Common myeloid progenitor, CD34-positive (primary cell): ENCODE measurements at regions not wholly inside any gene's neighbourhood (a gene's known extent, or its start where the extent isn't known, plus 50 kb on each side); places are given as distances from the start of the nearest gene placed in this dataset.

Source experiments
- CTCF ChIA-PET: fragments of 350-600 bp; sonication (Branson Sonifier 250); formaldehyde crosslinking; loops from one replicate; lab custom pipeline; 2021; ENCODE audit warnings: antibody characterized with exemption; lab: Charles Lee
- POLR2A ChIA-PET: fragments of 350-600 bp; sonication (Branson Sonifier 250); formaldehyde crosslinking; loops from one replicate; lab custom pipeline; 2021; ENCODE audit warnings: antibody characterized with exemption; lab: Charles Lee
- DNase-seq, 3 donors: peaks; one replicate each; pipeline versions ENCODE4 v3.0.0 to v3.0.0-alpha.2; 2013
- H3K27ac ChIP-seq, 2 experiments: 1 replicate in 1 of 2; 2 replicates in 1 of 2; pipeline ENCODE4 v1.7.0; 2013; ENCODE audit warnings: inconsistent platforms in 2 of 2, low read length in 2 of 2, mild to moderate bottlenecking in 2 of 2, low read depth in 1 of 2, moderate library complexity in 1 of 2; ENCODE audit not compliant: severe bottlenecking in 2 of 2, insufficient read depth in 1 of 2, poor library complexity in 1 of 2
- H3K27me3 ChIP-seq, 5 experiments: replicated peaks in 2 of 5; 1 replicate in 3 of 5; 2 replicates in 2 of 5; pipeline versions ENCODE4 v1.6.1 to v1.7.0; 2013; ENCODE audit warnings: low read length in 4 of 5, mild to moderate bottlenecking in 2 of 5, moderate library complexity in 2 of 5, inconsistent platforms in 1 of 5; ENCODE audit not compliant: insufficient read depth in 5 of 5, control insufficient read depth in 4 of 5
- H3K36me3 ChIP-seq, 4 experiments: 1 replicate in 2 of 4; 2 replicates in 2 of 4; pipeline versions ENCODE4 v1.6.1 to v1.7.0; 2013; ENCODE audit warnings: low read length in 3 of 4, control low read depth in 1 of 4, mild to moderate bottlenecking in 1 of 4; ENCODE audit not compliant: control insufficient read depth in 4 of 4, insufficient read depth in 4 of 4
- H3K4me1 ChIP-seq, 4 experiments: 1 replicate in 3 of 4; 2 replicates in 1 of 4; pipeline versions ENCODE4 v1.6.1 to v1.7.1; 2013; ENCODE audit warnings: low read length in 3 of 4, mild to moderate bottlenecking in 3 of 4, control low read depth in 1 of 4, inconsistent platforms in 1 of 4, moderate library complexity in 1 of 4; ENCODE audit not compliant: control insufficient read depth in 4 of 4, insufficient read depth in 4 of 4; ENCODE audit errors: control extremely low read depth in 1 of 4
- H3K4me3 ChIP-seq, 7 experiments: 1 replicate in 4 of 7; 2 replicates in 3 of 7; pipeline versions ENCODE4 v1.5.1 to v1.7.0; 2013; ENCODE audit warnings: mild to moderate bottlenecking in 7 of 7, low read length in 6 of 7, moderate library complexity in 6 of 7, inconsistent platforms in 2 of 7, low read depth in 2 of 7, control low read depth in 1 of 7; ENCODE audit not compliant: insufficient read depth in 4 of 7, control insufficient read depth in 1 of 7; ENCODE audit errors: extremely low read depth in 1 of 7
- H3K9me3 ChIP-seq, 5 experiments: 1 replicate in 4 of 5; 2 replicates in 1 of 5; pipeline versions ENCODE4 v1.6.1 to v1.7.1; 2013; ENCODE audit warnings: low read length in 4 of 5, mild to moderate bottlenecking in 2 of 5, inconsistent platforms in 1 of 5, low read depth in 1 of 5, moderate library complexity in 1 of 5; ENCODE audit not compliant: control insufficient read depth in 4 of 5, insufficient read depth in 2 of 5; ENCODE audit errors: control extremely low read depth in 1 of 5
- WGBS: methylation state at CpG from one replicate; pipeline ENCODE4 v1.1.5; 2013; ENCODE audit not compliant: insufficient coverage; 5-methylcytosine and 5-hydroxymethylcytosine counted together

DNA sequence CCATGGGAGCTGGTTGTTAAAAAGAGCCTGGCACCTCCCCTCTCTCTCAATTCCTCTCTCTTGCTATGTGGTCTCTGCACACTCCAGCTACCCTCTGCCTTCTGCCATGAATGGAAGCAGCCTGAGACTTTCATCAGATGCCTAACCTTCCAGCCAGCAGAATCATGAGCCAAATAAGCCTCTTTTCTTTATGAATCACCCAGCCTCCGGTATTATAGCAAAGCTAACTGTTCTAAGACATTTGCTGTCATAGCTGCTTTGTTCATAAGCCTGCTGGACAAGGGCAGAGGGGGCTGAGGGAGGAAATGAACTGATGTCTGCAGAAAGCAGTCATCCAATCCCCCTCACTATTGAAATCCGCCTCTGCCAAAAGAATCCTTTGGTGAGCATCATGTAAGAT, 196.7 kb downstream of the ZNF330 start:
- no peak overlapping the region for H3K27ac ChIP-seq
- 90% methylated on average over 2 of the region's 2 CpGs for WGBS
- DNase-seq, result no peak

GRCh38 chr4:141425124-141425523, 204.4 kb downstream of the ZNF330 start:
- Histone ChIP-seq H3K27me3 (no peaks in the 10 kb centered on the region), H3K4me1 (no peaks in the 10 kb centered on the region), H3K36me3 (no peaks in the 10 kb centered on the region), H3K4me3 (no peak overlapping the region), H3K27ac (no peak overlapping the region), H3K9me3 (peaks cover 0 to 11% (median 3%) of the 10 kb centered on the region in 5 experiments)
- no CpG with 5 or more reads among the region's 1 CpG for WGBS
- ChIA-PET POLR2A (no interaction called here), CTCF (interaction anchor here (0.8 kb wide), 1 partner anchor 12 kb away, joined by 3 read pairs; no protein-coding TSS in a partner anchor)
- no peak for DNase-seq

More for the DNA sequence above, 196.7 kb downstream of the ZNF330 start:
- Histone ChIP-seq H3K4me1 (no peaks in the 10 kb centered on the region), H3K36me3 (no peaks in the 10 kb centered on the region), H3K9me3 (peaks cover 0 to 4% (median 0%) of the 10 kb centered on the region in 5 experiments), H3K27me3 (no peaks in the 10 kb centered on the region), H3K4me3 (no peak overlapping the region)
- POLR2A ChIA-PET, result no interaction called here
- CTCF ChIA-PET, result interaction anchor here (0.6 kb wide), 1 partner anchor 512 kb away, joined by 3 read pairs; no protein-coding TSS in a partner anchor

DNA sequence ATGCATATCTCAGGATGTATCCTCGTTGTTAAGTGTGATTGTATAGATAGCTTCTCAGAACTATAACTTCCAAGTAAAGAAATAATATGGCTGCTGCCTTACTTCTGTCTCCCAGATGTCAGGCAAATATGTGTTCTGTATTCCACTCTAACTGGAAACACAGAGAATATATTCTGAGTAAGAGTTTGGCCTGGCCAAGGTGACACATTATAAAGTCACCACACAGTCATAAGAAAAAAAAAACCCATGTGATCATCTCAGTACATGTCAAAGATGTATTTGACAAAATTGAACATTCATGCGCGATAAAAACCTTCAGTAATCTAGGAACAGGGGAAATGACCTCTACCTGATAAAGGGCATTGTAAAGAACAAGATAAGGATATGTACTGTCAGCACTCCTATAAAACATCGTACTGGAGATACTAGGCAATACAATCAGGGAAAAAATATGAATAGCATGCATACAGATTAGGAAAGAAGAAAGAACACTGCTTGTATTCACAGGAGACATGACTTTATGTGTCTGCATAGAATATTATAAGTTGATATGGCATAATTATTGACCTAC, 207.1 kb downstream of the ZNF330 start:
- CTCF ChIA-PET, result no interaction called here
- WGBS, result 86% methylated on average over 2 of the region's 4 CpGs
- H3K4me1 ChIP-seq, result no peaks in the 10 kb centered on the region
- DNase-seq, result no peak
- POLR2A ChIA-PET, result no interaction called here
- H3K36me3 ChIP-seq, result no peaks in the 10 kb centered on the region
- peaks cover 0 to 6% (median 0%) of the 10 kb centered on the region in 5 experiments for H3K9me3 ChIP-seq
- H3K4me3 ChIP-seq, result no peak overlapping the region
- no peaks in the 10 kb centered on the region for H3K27me3 ChIP-seq
- no peak overlapping the region for H3K27ac ChIP-seq

- no peaks in the 10 kb centered on the region for H3K4me1 ChIP-seq
- no peaks in the 10 kb centered on the region for H3K9me3 ChIP-seq
- DNase-seq, result no peak
- no peaks in the 10 kb centered on the region for H3K27me3 ChIP-seq
- H3K4me3 ChIP-seq, result no peak overlapping the region
- H3K36me3 ChIP-seq, result no peaks in the 10 kb centered on the region
- CTCF ChIA-PET, result no interaction called here
- POLR2A ChIA-PET, result no interaction called here
- WGBS, result 89% methylated on average over 3 of the region's 6 CpGs
- no peak overlapping the region for H3K27ac ChIP-seq
These were observed 206.4 kb upstream of the IL15 start for GRCh38 chr4:141429933-141430332.

DNA sequence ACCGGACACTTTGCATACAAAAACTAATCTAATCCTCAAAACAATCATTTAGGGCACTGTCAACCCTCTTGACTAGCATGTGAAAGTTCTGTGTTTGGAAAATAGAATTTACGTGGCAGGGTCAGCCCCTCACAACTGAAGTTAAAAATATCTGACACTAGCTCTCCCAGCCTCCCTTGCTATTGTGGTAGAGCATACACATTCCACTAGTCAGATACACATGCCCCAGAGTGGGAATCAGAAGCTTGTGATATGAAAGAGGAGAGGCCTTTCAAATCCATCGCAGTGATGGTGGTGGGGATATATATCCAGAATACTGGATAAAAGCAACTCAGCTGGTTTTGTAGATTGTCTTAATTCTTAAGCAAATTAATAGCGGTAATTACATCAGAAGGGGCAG, 205.7 kb upstream of the IL15 start:
- WGBS, result 100% methylated on average over 1 of the region's 4 CpGs
- Histone ChIP-seq H3K27ac (no peak overlapping the region), H3K9me3 (no peaks in the 10 kb centered on the region), H3K27me3 (no peaks in the 10 kb centered on the region), H3K4me1 (no peaks in the 10 kb centered on the region), H3K4me3 (no peak overlapping the region), H3K36me3 (no peaks in the 10 kb centered on the region)
- no peak for DNase-seq
- ChIA-PET CTCF (interaction anchor here (1.3 kb wide), 1 partner anchor 16 kb away, joined by 3 read pairs; no protein-coding TSS in a partner anchor), POLR2A (no interaction called here)

GRCh38 chr4:141432000-141432712, 204.2 kb upstream of the IL15 start:
- POLR2A ChIA-PET, result no interaction called here
- Histone ChIP-seq H3K27ac (no peak overlapping the region), H3K27me3 (no peaks in the 10 kb centered on the region), H3K4me1 (no peaks in the 10 kb centered on the region), H3K4me3 (no peak overlapping the region), H3K9me3 (no peaks in the 10 kb centered on the region), H3K36me3 (no peaks in the 10 kb centered on the region)
- CTCF ChIA-PET, result no interaction called here
- no peak for DNase-seq
- 100% methylated on average over 1 of the region's 2 CpGs for WGBS

GRCh38 chr4:141435446-141436225, 200.7 kb upstream of the IL15 start:
- CTCF ChIA-PET, result no interaction called here
- Histone ChIP-seq H3K36me3 (no peaks in the 10 kb centered on the region), H3K27me3 (no peaks in the 10 kb centered on the region), H3K9me3 (no peaks in the 10 kb centered on the region), H3K4me1 (no peaks in the 10 kb centered on the region), H3K27ac (no peak overlapping the region), H3K4me3 (no peak overlapping the region)
- no peak for DNase-seq
- WGBS, result no CpG with 5 or more reads among the region's 3 CpGs
- POLR2A ChIA-PET, result no interaction called here
